RWPE1 (cell line): ENCODE measurements at regions not wholly inside any gene's neighbourhood (a gene's known extent, or its start where the extent isn't known, plus 50 kb on each side); places are given as distances from the start of the nearest gene placed in this dataset.

Experiments used
- CTCF ChIA-PET: fragments of 350-600 bp; sonication (Branson Sonifier 250); formaldehyde crosslinking; extraction: SDS; loops from one replicate; lab custom pipeline; 2021; lab: Yijun Ruan, JAX
- POLR2A ChIA-PET: fragments of 400-600 bp; formaldehyde crosslinking; extraction: SDS; loops from one replicate; lab custom pipeline; 2020; ENCODE audit warnings: antibody characterized with exemption; ENCODE audit not compliant: low non-redundant PET; lab: Yijun Ruan, JAX
- DNase-seq: peaks from one replicate; pipeline ENCODE4 v3.0.0; 2012; ENCODE audit warnings: low spot score
- H3K27ac ChIP-seq: fragments of 450-650 bp; 2 replicates; pipeline ENCODE4 v1.5.1; 2017
- TF ChIP-seq, protein P1 (sequence below): fragments of 450-650 bp; conservative IDR thresholded peaks from 2 replicates; pipeline ENCODE4 v1.5.1; 2017; ENCODE audit warnings: low read depth, mild to moderate bottlenecking

DNA sequence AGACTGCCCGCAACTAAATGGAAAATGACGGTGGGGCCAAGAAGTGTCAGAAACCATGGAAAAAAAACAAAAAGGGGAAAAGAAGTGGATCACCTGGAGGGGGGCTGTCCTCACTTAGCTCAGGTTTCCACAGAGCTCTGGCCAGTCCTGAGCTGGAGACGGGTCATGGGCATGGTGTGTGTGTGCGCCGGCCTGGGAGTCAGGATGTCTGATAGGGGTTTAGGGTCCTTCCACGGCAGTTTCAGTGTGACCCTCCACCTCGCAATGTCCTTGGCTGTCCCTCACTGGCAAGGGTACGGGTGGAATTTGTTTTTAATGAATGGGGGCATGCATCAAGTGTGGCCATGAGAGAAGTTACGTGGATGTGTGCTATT, 133.2 kb upstream of the MEIS1 start:
- TF ChIP-seq, protein P1, sequence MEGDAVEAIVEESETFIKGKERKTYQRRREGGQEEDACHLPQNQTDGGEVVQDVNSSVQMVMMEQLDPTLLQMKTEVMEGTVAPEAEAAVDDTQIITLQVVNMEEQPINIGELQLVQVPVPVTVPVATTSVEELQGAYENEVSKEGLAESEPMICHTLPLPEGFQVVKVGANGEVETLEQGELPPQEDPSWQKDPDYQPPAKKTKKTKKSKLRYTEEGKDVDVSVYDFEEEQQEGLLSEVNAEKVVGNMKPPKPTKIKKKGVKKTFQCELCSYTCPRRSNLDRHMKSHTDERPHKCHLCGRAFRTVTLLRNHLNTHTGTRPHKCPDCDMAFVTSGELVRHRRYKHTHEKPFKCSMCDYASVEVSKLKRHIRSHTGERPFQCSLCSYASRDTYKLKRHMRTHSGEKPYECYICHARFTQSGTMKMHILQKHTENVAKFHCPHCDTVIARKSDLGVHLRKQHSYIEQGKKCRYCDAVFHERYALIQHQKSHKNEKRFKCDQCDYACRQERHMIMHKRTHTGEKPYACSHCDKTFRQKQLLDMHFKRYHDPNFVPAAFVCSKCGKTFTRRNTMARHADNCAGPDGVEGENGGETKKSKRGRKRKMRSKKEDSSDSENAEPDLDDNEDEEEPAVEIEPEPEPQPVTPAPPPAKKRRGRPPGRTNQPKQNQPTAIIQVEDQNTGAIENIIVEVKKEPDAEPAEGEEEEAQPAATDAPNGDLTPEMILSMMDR = no peak
- ChIA-PET CTCF (no interaction called here), POLR2A (no interaction called here)
- no peak overlapping the region for H3K27ac ChIP-seq
- no peak for DNase-seq

DNA sequence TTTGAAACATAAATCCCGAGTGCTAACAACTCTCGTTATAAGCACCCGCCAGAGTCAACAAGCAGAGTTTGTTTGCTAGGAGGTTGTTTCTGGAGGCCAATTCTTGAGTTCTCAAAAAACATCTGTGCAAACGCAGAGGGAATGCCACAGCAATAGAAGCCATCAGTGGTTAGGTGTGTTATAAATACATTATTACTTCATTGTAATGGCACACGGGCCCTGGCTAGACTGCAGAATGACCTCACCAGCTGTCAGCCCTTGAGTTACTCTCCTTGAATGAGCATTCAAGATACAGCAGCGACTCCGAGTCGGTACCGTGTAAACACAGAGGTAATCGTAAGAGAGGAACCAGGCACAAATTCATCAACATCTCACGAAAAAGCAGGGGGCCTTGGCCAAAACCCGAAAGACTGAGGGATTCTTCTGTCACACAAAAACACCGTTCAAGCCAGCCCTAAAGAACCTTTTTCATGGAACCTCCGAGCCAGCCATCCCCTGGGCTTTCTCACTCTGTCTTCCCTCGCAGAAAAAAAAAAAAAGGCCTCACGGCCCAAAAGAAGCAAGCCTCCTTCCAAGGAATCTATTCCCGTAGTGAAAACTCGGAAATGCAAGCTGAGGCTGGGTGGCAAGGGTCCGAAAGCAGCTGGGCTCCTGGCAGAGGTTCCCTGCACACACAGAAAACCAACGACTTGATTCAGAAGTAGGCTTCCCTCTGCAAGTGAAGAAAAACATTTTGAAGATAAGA, 133.7 kb upstream of the MEIS1 start:
- CTCF ChIA-PET = no interaction called here
- DNase-seq = no peak
- TF ChIP-seq, protein P1 = no peak
- no peak overlapping the region for H3K27ac ChIP-seq
- POLR2A ChIA-PET = no interaction called here

DNA sequence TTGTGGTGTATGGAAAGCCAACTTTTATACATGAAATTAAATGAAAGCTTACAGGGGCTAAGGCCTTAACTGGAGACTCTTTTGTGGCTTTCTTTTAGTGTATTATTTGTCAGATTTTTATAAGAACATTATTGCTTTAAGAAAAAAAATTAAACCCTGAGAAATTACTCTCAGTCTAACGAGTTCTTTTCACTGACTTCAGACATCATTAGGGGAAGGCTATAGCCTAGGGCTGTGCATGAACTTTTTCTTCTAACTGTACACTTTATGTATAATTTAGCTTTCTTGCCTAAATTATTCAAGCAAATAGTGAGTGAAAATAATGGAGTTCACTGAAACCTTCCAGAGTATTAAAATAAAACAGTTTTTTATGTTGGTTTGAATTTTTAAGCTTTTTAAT, 151.1 kb upstream of the MEIS1 start:
- TF ChIP-seq, protein P1 = no peak
- no peak overlapping the region for H3K27ac ChIP-seq
- ChIA-PET POLR2A (no interaction called here), CTCF (no interaction called here)
- no peak for DNase-seq

GRCh38 chr2:66281980-66282379, 152.9 kb upstream of the MEIS1 start:
- no peak overlapping the region for H3K27ac ChIP-seq
- no peak for DNase-seq
- ChIA-PET CTCF (no interaction called here), POLR2A (no interaction called here)
- TF ChIP-seq, protein P1 = no peak

DNA sequence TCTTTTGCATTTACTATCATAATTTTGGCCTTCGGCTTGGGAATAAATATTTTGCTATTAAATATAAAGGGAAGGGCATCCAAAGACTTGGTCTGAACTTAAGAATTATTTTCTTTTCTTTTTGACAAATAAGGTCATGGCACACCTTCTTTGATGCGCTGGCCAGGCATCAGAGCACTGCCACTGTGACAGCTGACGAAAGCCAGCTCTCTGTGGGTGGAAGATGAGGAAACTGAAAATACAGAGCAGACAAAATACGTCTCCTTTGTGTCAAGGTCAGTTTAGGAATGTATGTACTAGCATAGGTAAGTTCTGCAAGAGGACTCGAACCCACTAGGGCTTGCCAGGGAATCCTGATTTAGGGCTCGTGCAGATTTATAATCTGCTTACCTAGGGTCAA, 155.9 kb upstream of the MEIS1 start:
- POLR2A ChIA-PET = no interaction called here
- H3K27ac ChIP-seq = no peak overlapping the region
- no peak for DNase-seq
- CTCF ChIA-PET = no interaction called here
- TF ChIP-seq, protein P1 = no peak

GRCh38 chr2:66275984-66276383, 158.9 kb upstream of the MEIS1 start:
- H3K27ac ChIP-seq = no peak overlapping the region
- ChIA-PET POLR2A (no interaction called here), CTCF (interaction anchor here (0.6 kb wide), 1 partner anchor 15 kb away, joined by 6 read pairs; no protein-coding TSS in a partner anchor)
- no peak for DNase-seq
- TF ChIP-seq, protein P1 = no peak
